M059J (cell line): ENCODE measurements at regions not wholly inside any gene's neighbourhood (a gene's known extent, or its start where the extent isn't known, plus 50 kb on each side); places are given as distances from the start of the nearest gene placed in this dataset.
"Not testable (repeated sequence)": the region's sequence is repeated elsewhere in the genome, so short reads cannot be mapped to it uniquely, and the experiment has no call there.

Experiments used
- DNase-seq: peaks from one replicate; pipeline ENCODE4 v3.0.0-alpha.2; 2012; ENCODE audit warnings: low read depth

GRCh38 chr15:20191508-20192125 is 350.0 kb downstream of the GOLGA6L6 start:
- DNase-seq = not testable (repeated sequence)

DNA sequence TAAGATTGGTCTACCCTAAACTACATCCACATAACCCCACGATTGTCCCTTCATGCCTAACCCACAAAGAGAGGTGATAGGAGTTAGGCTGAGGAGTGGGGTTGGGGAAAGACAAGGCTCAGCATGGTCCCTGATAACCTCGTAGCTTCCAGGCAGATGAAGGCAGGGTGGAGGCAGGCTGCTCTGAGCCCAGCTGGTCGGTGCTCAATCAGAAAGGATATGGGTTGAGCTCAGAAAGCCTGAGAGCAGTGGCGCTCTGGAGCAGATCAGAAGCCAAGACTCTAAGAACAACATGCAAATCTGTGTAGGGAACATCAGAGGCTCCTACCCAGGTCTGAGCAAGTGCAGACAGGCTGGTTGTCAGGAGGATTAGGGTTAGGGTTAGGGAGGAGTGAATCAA is 353.0 kb downstream of the GOLGA6L6 start:
- DNase-seq = not testable (repeated sequence)

GRCh38 chr15:20187370-20188355 is 353.9 kb downstream of the GOLGA6L6 start:
- not testable (repeated sequence) for DNase-seq

DNA sequence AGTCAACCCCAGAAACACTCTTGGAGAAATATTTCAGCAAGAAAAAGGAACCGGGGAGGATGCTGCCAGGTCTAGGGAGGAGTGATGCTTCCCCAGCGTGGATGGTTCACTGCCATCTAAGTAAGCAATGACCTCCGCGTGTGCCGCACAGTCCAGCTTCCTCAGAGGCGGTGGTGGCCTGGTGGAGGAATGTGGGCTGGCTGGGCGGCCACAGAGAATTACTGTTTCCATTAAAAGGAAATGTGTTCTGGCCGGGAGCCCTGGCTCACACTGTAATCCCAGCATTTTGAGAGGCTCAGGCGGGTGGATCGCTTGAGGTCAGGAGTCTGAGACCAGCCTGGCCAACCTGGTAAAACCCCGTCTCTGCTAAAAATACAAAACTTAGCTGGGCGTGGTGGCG is 356.7 kb downstream of the GOLGA6L6 start:
- not testable (repeated sequence) for DNase-seq

- DNase-seq = not testable (repeated sequence)
Measured at GRCh38 chr15:20168221-20168620, 373.4 kb downstream of the GOLGA6L6 start.

GRCh38 chr15:20153528-20153927 is 388.1 kb downstream of the GOLGA6L6 start:
- not testable (repeated sequence) for DNase-seq

GRCh38 chr15:20148679-20149078 is 392.9 kb downstream of the GOLGA6L6 start:
- DNase-seq = not testable (repeated sequence)

- not testable (repeated sequence) for DNase-seq
Measured at GRCh38 chr15:20148008-20148407, 393.6 kb downstream of the GOLGA6L6 start.

GRCh38 chr15:20144333-20145036 is 397.1 kb downstream of the GOLGA6L6 start:
- DNase-seq = not testable (repeated sequence)

GRCh38 chr15:20142906-20143305 is 398.7 kb downstream of the GOLGA6L6 start:
- not testable (repeated sequence) for DNase-seq

- DNase-seq = not testable (repeated sequence)
Measured at GRCh38 chr15:20142410-20142809, 399.2 kb downstream of the GOLGA6L6 start.

GRCh38 chr15:20124668-20125067 is 416.9 kb downstream of the GOLGA6L6 start:
- DNase-seq = not testable (repeated sequence)

DNA sequence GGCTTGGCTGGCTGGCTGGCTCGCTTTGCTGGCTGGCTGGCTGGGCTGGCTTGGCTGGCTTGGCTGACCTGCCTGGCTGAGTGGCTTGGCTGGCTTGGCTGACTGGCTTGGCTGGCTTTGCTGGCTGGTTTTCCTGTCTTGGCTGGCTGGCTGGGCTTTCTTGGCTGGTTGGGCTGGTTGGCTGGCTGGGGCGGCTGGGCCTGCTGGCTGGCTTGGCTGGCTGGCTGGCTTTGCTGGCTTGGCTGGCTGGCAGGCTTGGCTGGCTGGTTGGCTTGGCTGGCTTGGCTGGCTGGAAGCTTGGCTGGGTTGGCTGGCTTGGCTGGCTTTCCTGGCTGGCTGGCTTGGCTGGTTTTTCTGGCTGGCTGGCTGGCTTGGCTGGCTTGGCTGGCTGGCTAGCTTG is 435.6 kb downstream of the GOLGA6L6 start:
- peak; percentile 0 for DNase-seq

- DNase-seq = not testable (repeated sequence)
Measured at GRCh38 chr15:20105011-20105990, 436.3 kb downstream of the GOLGA6L6 start.

GRCh38 chr15:20104551-20104950 is 437.0 kb downstream of the GOLGA6L6 start:
- not testable (repeated sequence) for DNase-seq

DNA sequence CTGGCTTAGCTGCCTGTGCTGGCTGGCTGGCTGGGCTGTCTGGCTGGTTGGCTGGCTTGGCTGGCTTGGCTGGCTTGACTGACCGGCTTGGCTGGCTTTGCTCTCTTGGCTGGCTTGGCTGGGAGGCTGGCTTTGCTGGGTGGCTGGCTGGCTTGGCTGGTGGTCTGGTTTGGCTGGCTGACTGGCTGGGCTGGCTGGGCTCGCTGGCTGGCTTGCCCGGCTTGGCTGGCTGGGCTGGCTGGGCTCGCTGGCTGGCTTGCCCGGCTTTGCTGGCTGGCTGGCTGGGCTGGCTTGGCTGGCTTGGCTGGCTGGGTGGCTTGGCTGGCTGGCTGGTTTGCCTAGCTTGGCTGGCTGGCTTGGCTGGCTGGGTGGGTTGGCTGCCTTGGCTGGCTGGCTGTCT is 438.7 kb downstream of the GOLGA6L6 start:
- not testable (repeated sequence) for DNase-seq

- DNase-seq = not testable (repeated sequence)
Measured at GRCh38 chr15:20102209-20102608, 439.4 kb downstream of the GOLGA6L6 start.

- not testable (repeated sequence) for DNase-seq
Measured at GRCh38 chr15:20101281-20101680, 440.3 kb downstream of the GOLGA6L6 start.

GRCh38 chr15:20100604-20101270 is 440.9 kb downstream of the GOLGA6L6 start:
- not testable (repeated sequence) for DNase-seq

GRCh38 chr15:20095699-20096303 is 445.8 kb downstream of the GOLGA6L6 start:
- DNase-seq = not testable (repeated sequence)
